GM12878 (cell line): ENCODE measurements at regions not wholly inside any gene's neighbourhood (a gene's known extent, or its start where the extent isn't known, plus 50 kb on each side); places are given as distances from the start of the nearest gene placed in this dataset.

Source experiments
- ATAC-seq: fragments of 200-7000 bp; cut with Tn5 transposase; 3 replicates; pipeline ENCODE4 v1.9.1; 2020; ENCODE audit warnings: mild to moderate bottlenecking, moderate library complexity
- BruUV-seq: library from RNA; stranded (reverse); fragments of 400-500 nt; replicated peaks from 2 replicates; lab custom pipeline; 2021; lab: Mats Ljungman, UMichigan
- CTCF ChIA-PET: fragments of 300-600 bp; sonication (Branson Sonifier 250); formaldehyde crosslinking; extraction: SDS; loops from one replicate; lab custom pipeline; 2021; ENCODE audit warnings: inconsistent platforms; lab: Yijun Ruan, JAX
- POLR2A ChIA-PET: fragments of 350-600 bp; formaldehyde crosslinking; extraction: SDS; loops from one replicate; lab custom pipeline; 2021; ENCODE audit warnings: inconsistent platforms; lab: Charles Lee
- RAD21 ChIA-PET: fragments of 300-600 bp; sonication (Branson Sonifier 250); formaldehyde crosslinking; loops from one replicate; lab custom pipeline; 2023; ENCODE audit warnings: antibody characterized with exemption; ENCODE audit not compliant: unreplicated experiment; lab: Charles Lee
- SMC1A ChIA-PET: fragments of 300-600 bp; sonication (Branson Sonifier 250); formaldehyde crosslinking; loops from one replicate; lab custom pipeline; 2023; ENCODE audit not compliant: unreplicated experiment, uncharacterized antibody; lab: Charles Lee
- DNase-seq: peaks from one replicate; pipeline ENCODE4 v3.0.0-alpha.2; 2011; ENCODE audit warnings: low read depth, low spot score
- FAIRE-seq: peaks from 3 replicates; lab custom pipeline; 2011; peaks lifted over from hg19 to GRCh38; lab: Jason Lieb, UNC
- H2AFZ ChIP-seq: 2 replicates; pipeline ENCODE4 v1.6.0; 2011; ENCODE audit warnings: low read depth, low read length, control low read depth; ENCODE audit not compliant: control insufficient read depth
- H3K27ac ChIP-seq: 2 replicates; pipeline ENCODE4 v1.5.1; 2011; ENCODE audit warnings: control low read depth; ENCODE audit not compliant: control insufficient read depth, insufficient read depth
- H3K27me3 ChIP-seq, 2 experiments: replicated peaks in 1 of 2; 2 replicates each; pipeline versions ENCODE4 v1.6.0 to v1.6.1; 2011; ENCODE audit warnings: low read length in 1 of 2; ENCODE audit not compliant: control insufficient read depth in 2 of 2, insufficient read depth in 2 of 2
- H3K36me3 ChIP-seq, 2 experiments: 2 replicates each; pipeline ENCODE4 v1.5.1; 2011; ENCODE audit warnings: low read length in 1 of 2; ENCODE audit not compliant: control insufficient read depth in 2 of 2, insufficient read depth in 2 of 2
- H3K4me1 ChIP-seq: 2 replicates; pipeline ENCODE4 v1.6.1; 2011; ENCODE audit warnings: mild to moderate bottlenecking, low read length, moderate library complexity, mixed read lengths; ENCODE audit not compliant: control insufficient read depth, insufficient read depth
- H3K4me2 ChIP-seq: 2 replicates; pipeline ENCODE4 v1.6.0; 2011; ENCODE audit warnings: control low read depth; ENCODE audit not compliant: control insufficient read depth, insufficient read depth
- H3K4me3 ChIP-seq: fragments of 200-600 bp; sonication (generic); 2 replicates; pipeline ENCODE4 v1.5.1; 2016
- H3K79me2 ChIP-seq: 2 replicates; pipeline ENCODE4 v1.6.0; 2011; ENCODE audit warnings: low read length; ENCODE audit not compliant: control insufficient read depth, insufficient read depth
- H3K9ac ChIP-seq: 2 replicates; pipeline ENCODE4 v1.8.0; 2011; ENCODE audit warnings: low read length, control low read depth, mixed read lengths; ENCODE audit not compliant: control insufficient read depth, insufficient read depth
- H3K9me3 ChIP-seq: replicated peaks from 3 replicates; pipeline ENCODE4 v1.5.1; 2011; ENCODE audit warnings: mild to moderate bottlenecking, low read length; ENCODE audit not compliant: control insufficient read depth, insufficient read depth
- H4K20me1 ChIP-seq: 2 replicates; pipeline ENCODE4 v1.6.0; 2011; ENCODE audit not compliant: control insufficient read depth, insufficient read depth
- EZH2 ChIP-seq: IDR thresholded peaks from 2 replicates; pipeline ENCODE4 v1.6.1; 2012; ENCODE audit warnings: low read depth, mild to moderate bottlenecking, control low read depth, inconsistent platforms, low read length, borderline replicate concordance; ENCODE audit not compliant: control insufficient read depth
- GATAD2B ChIP-seq: fragments of 450-650 bp; conservative IDR thresholded peaks from 2 replicates; pipeline ENCODE4 v1.6.1; 2017; ENCODE audit warnings: low read depth, mild to moderate bottlenecking, moderate library complexity
- IRF5 ChIP-seq: fragments of 450-650 bp; IDR thresholded peaks from 2 replicates; pipeline ENCODE4 v1.6.1; 2017; ENCODE audit warnings: borderline replicate concordance
- MEF2A ChIP-seq: IDR thresholded peaks from 2 replicates; pipeline ENCODE4 v1.6.1; 2011; ENCODE audit warnings: low read depth, mild to moderate bottlenecking, low read length, moderate library complexity; ENCODE audit not compliant: insufficient read depth
- RUNX3 ChIP-seq: IDR thresholded peaks from 2 replicates; pipeline ENCODE4 v1.6.1; 2012; ENCODE audit warnings: low read length, inconsistent platforms
- WGBS: methylation state at CpG from one replicate; pipeline ENCODE4 v1.1.6; 2016; ENCODE audit warnings: low lambda C conversion rate; ENCODE audit not compliant: insufficient replicate concordance, insufficient coverage; ENCODE audit errors: missing lambda C conversion rate; 5-methylcytosine and 5-hydroxymethylcytosine counted together
- in situ Hi-C: fragments of 300-500 bp; cut with MboI; formaldehyde crosslinking; loops from 9 replicates; pipeline ENCODE4 v1.14.3; 2018; ENCODE audit warnings: mixed read lengths
- intact Hi-C: fragments of 100-400 bp; cut with micrococcal nuclease; formaldehyde crosslinking; loops from one replicate; pipeline ENCODE4 v1.14.2; 2022; ENCODE audit not compliant: unreplicated experiment

GRCh38 chr6:170097505-170098427, 193.1 kb downstream of the DLL1 start (continued):
- TF ChIP-seq GATAD2B (no peak), IRF5 (no peak)

DNA sequence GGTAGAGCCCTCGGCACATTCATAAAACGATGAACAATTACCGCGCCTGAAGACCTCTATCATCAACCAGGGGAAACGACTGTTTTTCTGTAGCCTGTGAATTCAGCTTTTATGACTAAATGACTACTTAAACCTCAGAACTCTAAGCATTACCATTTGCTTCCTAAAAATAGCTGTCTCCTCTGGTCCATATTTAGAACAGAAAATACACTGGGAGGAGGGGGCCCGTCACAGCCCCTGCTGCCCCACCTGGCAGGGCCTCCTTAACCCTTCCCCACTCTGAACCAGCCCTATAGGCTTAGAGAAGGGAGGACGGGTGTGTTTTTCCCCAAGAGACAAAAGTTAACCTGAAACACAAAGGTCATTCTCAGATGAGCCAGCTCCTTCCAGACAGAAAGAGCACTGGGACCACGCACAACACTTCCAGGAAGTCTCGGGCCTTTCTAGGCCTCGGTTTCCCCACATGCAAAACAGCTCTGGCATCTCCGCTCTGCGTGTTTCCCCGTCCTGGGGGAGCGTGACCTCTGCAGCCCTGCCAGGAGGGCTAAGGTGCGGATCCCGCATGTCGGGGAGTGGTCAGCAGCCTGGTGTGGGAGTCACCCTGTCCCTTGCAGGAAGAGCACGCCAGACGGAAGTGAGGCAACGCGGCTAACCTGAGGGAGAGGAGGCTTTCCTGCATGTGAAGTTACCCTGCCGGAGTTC, 193.9 kb downstream of the DLL1 start:
- WGBS, result 19% methylated on average over 22 of the region's 22 CpGs
- in situ Hi-C loops, result no loop called here
- ChIA-PET CTCF (no interaction called here), RAD21 (no interaction called here), SMC1A (no interaction called here), POLR2A (no interaction called here)
- H3K27ac ChIP-seq, result no peak overlapping the region
- peaks cover 9% of the 10 kb centered on the region; the same call in 1 of the 2 replicates for H3K4me1 ChIP-seq
- no peak overlapping the region for H3K4me3 ChIP-seq
- no peaks in the 10 kb centered on the region for H3K79me2 ChIP-seq
- no peaks in the 10 kb centered on the region for H3K27me3 ChIP-seq
- intact Hi-C loops, result no loop called here
- ATAC-seq (no peak), DNase-seq (no peak), FAIRE-seq (no peak)
- no peaks in the 10 kb centered on the region for H3K36me3 ChIP-seq
- no peak overlapping the region for H2AFZ ChIP-seq
- no peaks in the 10 kb centered on the region for H4K20me1 ChIP-seq
- no peak overlapping the region for H3K9ac ChIP-seq
- TF ChIP-seq MEF2A (peak; percentile 86), RUNX3 (peak; percentile 30; the same call in 1 of the 2 replicates), EZH2 (no peak)
- H3K9me3 ChIP-seq, result no peaks in the 10 kb centered on the region; the same call in 2 of the 3 replicates
- no peak overlapping the region for H3K4me2 ChIP-seq
- no TSS peak for BruUV-seq
